HG03108 (cell line): ENCODE measurements at regions not wholly inside any gene's neighbourhood (a gene's known extent, or its start where the extent isn't known, plus 50 kb on each side); places are given as distances from the start of the nearest gene placed in this dataset.

Source experiments
- ATAC-seq: cut with Tn5 transposase; IDR thresholded peaks from one replicate; pipeline ENCODE4 v1.9.1; 2021; ENCODE audit warnings: moderate library complexity; ENCODE audit not compliant: unreplicated experiment

GRCh38 chr4:106687026-106687425, 318.4 kb upstream of the GIMD1 start:
- no peak for ATAC-seq

GRCh38 chr4:106681381-106681921, 312.9 kb upstream of the GIMD1 start:
- no peak for ATAC-seq

- ATAC-seq: no peak
Observed at GRCh38 chr4:106679063-106679462, 310.5 kb upstream of the GIMD1 start.

- ATAC-seq: no peak
Observed at GRCh38 chr4:106677213-106677612, 308.6 kb upstream of the GIMD1 start.

- no peak for ATAC-seq
Observed at GRCh38 chr4:106676173-106676921, 307.8 kb upstream of the GIMD1 start.

GRCh38 chr4:106671716-106672115, 303.1 kb upstream of the GIMD1 start:
- ATAC-seq: no peak

GRCh38 chr4:106670976-106671375, 302.4 kb upstream of the GIMD1 start:
- no peak for ATAC-seq

GRCh38 chr4:106659371-106659770, 290.8 kb upstream of the GIMD1 start:
- no peak for ATAC-seq

GRCh38 chr4:106652095-106652494, 283.5 kb upstream of the GIMD1 start:
- no peak for ATAC-seq

- no peak for ATAC-seq
Observed at GRCh38 chr4:106650701-106651100, 282.1 kb upstream of the GIMD1 start.

GRCh38 chr4:106647451-106647850, 278.9 kb upstream of the GIMD1 start:
- no peak for ATAC-seq

GRCh38 chr4:106629268-106629625, 260.7 kb upstream of the GIMD1 start:
- ATAC-seq: no peak

GRCh38 chr4:106628586-106629267, 260.1 kb upstream of the GIMD1 start:
- no peak for ATAC-seq

- ATAC-seq: no peak
Observed at GRCh38 chr4:106627051-106627450, 258.5 kb upstream of the GIMD1 start.

GRCh38 chr4:106624671-106625070, 256.1 kb upstream of the GIMD1 start:
- ATAC-seq: no peak

GRCh38 chr4:106618956-106619355, 250.4 kb upstream of the GIMD1 start:
- ATAC-seq: no peak

- no peak for ATAC-seq
Observed at GRCh38 chr4:106615961-106616360, 247.4 kb upstream of the GIMD1 start.

GRCh38 chr4:106615410-106615945, 246.9 kb upstream of the GIMD1 start:
- ATAC-seq: no peak

GRCh38 chr4:106614441-106614840, 245.9 kb upstream of the GIMD1 start:
- no peak for ATAC-seq

GRCh38 chr4:106609917-106610316, 241.3 kb upstream of the GIMD1 start:
- ATAC-seq: no peak

GRCh38 chr4:106607558-106607957, 239.0 kb upstream of the GIMD1 start:
- no peak for ATAC-seq
